ENCODE measurements at regions not wholly inside any gene's neighbourhood (a gene's known extent, or its start where the extent isn't known, plus 50 kb on each side); places are given as distances from the start of the nearest gene placed in this dataset.

- Histone ChIP-seq H3K9me3 (replicated peaks in 1 of 2; ENCODE audit: control insufficient read depth in 1 of 2, insufficient read depth in 1 of 2, low read length in 2 of 2) (no peaks in the 10 kb centered on the region), H3K4me3 (replicated peaks in 1 of 3; ENCODE audit: low read depth in 2 of 3, low read length in 3 of 3) (no peak overlapping the region), H3K27me3 (ENCODE audit: control insufficient read depth in 2 of 2, insufficient read depth in 2 of 2, low read length in 2 of 2) (no peaks in the 10 kb centered on the region), H2AFZ (ENCODE audit: insufficient read depth, low read depth, low read length, poor library complexity, severe bottlenecking) (no peak overlapping the region), H3K9ac (ENCODE audit: insufficient read depth, low read length, poor library complexity, severe bottlenecking) (no peak overlapping the region), H3K36me3 (replicated peaks in 1 of 2; ENCODE audit: control insufficient read depth in 1 of 2, insufficient read depth in 2 of 2, low read length in 2 of 2) (no peaks in the 10 kb centered on the region), H3K27ac (ENCODE audit: low read depth in 1 of 2, low read length in 2 of 2) (no peak overlapping the region), H3K79me2 (ENCODE audit: insufficient read depth, low read length) (no peaks in the 10 kb centered on the region), H3K4me1 (ENCODE audit: control insufficient read depth in 1 of 2, insufficient read depth in 2 of 2, low read length in 2 of 2) (no peaks in the 10 kb centered on the region), H3K4me2 (replicated peaks; ENCODE audit: extremely low read depth, low read length, poor library complexity, severe bottlenecking) (no peak overlapping the region), H4K20me1 (ENCODE audit: insufficient read depth, low read length) (no peaks in the 10 kb centered on the region)
- H3K36me3 Mint-ChIP-seq: no peaks in the 10 kb centered on the region
- H3K27ac Mint-ChIP-seq: no peak overlapping the region
- TF ChIP-seq, protein P1, sequence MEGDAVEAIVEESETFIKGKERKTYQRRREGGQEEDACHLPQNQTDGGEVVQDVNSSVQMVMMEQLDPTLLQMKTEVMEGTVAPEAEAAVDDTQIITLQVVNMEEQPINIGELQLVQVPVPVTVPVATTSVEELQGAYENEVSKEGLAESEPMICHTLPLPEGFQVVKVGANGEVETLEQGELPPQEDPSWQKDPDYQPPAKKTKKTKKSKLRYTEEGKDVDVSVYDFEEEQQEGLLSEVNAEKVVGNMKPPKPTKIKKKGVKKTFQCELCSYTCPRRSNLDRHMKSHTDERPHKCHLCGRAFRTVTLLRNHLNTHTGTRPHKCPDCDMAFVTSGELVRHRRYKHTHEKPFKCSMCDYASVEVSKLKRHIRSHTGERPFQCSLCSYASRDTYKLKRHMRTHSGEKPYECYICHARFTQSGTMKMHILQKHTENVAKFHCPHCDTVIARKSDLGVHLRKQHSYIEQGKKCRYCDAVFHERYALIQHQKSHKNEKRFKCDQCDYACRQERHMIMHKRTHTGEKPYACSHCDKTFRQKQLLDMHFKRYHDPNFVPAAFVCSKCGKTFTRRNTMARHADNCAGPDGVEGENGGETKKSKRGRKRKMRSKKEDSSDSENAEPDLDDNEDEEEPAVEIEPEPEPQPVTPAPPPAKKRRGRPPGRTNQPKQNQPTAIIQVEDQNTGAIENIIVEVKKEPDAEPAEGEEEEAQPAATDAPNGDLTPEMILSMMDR (IDR thresholded peaks at IDR 0.05): no peak
- H3K9me3 Mint-ChIP-seq: peaks cover 2 to 7% (median 4%) of the 10 kb centered on the region in 7 donors
- no peak for DNase-seq
- no peak overlapping the region for H3K4me3 Mint-ChIP-seq
- H3K4me1 Mint-ChIP-seq: no peaks in the 10 kb centered on the region
- intact Hi-C loops (cut with micrococcal nuclease): no loop called here
- H3K27me3 Mint-ChIP-seq (ENCODE audit: low read depth in 3 of 3): peaks cover 9 to 17% (median 10%) of the 10 kb centered on the region in 3 donors
These were observed 82.6 kb upstream of the ADPGK start for GRCh38 chr15:72866182-72866581.

DNA sequence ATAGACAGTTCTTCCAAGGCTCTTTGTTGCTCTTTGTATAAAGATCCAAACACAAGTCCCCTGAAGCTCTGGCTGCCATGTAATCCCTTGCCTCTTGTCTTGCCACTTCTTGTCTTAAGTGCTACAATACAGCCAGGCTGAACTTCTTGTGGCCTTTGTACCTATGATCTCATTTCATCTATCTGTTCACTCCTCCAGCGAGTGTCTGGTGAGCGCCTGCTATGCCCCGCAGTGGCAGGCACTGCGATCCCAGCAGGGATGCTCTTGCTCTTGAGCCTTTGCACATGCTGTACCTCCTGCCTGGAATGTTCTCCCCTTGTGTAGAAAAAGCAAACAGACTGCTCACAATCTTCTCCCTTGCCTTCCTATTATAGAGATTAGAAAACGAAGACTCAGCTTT, 81.9 kb upstream of the ADPGK start:
- intact Hi-C loops (cut with micrococcal nuclease): no loop called here
- Mint-ChIP-seq H3K36me3 (no peaks in the 10 kb centered on the region), H3K27ac (no peak overlapping the region), H3K9me3 (peaks cover 0 to 6% (median 2%) of the 10 kb centered on the region in 7 donors), H3K4me1 (no peaks in the 10 kb centered on the region), H3K4me3 (no peak overlapping the region), H3K27me3 (ENCODE audit: low read depth in 3 of 3) (peaks cover 10 to 16% (median 10%) of the 10 kb centered on the region in 3 donors)
- no peaks in the 10 kb centered on the region for H3K4me1 ChIP-seq (ENCODE audit: control insufficient read depth in 1 of 2, insufficient read depth in 2 of 2, low read length in 2 of 2)
- H2AFZ ChIP-seq (ENCODE audit: insufficient read depth, low read depth, low read length, poor library complexity, severe bottlenecking): no peak overlapping the region
- no peaks in the 10 kb centered on the region for H3K27me3 ChIP-seq (ENCODE audit: control insufficient read depth in 2 of 2, insufficient read depth in 2 of 2, low read length in 2 of 2)
- H3K4me2 ChIP-seq (replicated peaks; ENCODE audit: extremely low read depth, low read length, poor library complexity, severe bottlenecking): no peak overlapping the region
- WGBS (ENCODE audit: insufficient coverage): 92% methylated on average over 4 of the region's 5 CpGs
- no peak overlapping the region for H3K9ac ChIP-seq (ENCODE audit: insufficient read depth, low read length, poor library complexity, severe bottlenecking)
- H3K9me3 ChIP-seq (replicated peaks in 1 of 2; ENCODE audit: control insufficient read depth in 1 of 2, insufficient read depth in 1 of 2, low read length in 2 of 2): no peaks in the 10 kb centered on the region
- no peak overlapping the region for H3K27ac ChIP-seq (ENCODE audit: low read depth in 1 of 2, low read length in 2 of 2)
- no peaks in the 10 kb centered on the region for H3K36me3 ChIP-seq (replicated peaks in 1 of 2; ENCODE audit: control insufficient read depth in 1 of 2, insufficient read depth in 2 of 2, low read length in 2 of 2)
- DNase-seq: no peak
- no peaks in the 10 kb centered on the region for H4K20me1 ChIP-seq (ENCODE audit: insufficient read depth, low read length)
- H3K79me2 ChIP-seq (ENCODE audit: insufficient read depth, low read length): no peaks in the 10 kb centered on the region
- TF ChIP-seq, protein P1 (IDR thresholded peaks at IDR 0.05): no peak
- no peak overlapping the region for H3K4me3 ChIP-seq (replicated peaks in 1 of 3; ENCODE audit: low read depth in 2 of 3, low read length in 3 of 3)
